ENCODE measurements at regions not wholly inside any gene's neighbourhood (a gene's known extent, or its start where the extent isn't known, plus 50 kb on each side); places are given as distances from the start of the nearest gene placed in this dataset.

DNA sequence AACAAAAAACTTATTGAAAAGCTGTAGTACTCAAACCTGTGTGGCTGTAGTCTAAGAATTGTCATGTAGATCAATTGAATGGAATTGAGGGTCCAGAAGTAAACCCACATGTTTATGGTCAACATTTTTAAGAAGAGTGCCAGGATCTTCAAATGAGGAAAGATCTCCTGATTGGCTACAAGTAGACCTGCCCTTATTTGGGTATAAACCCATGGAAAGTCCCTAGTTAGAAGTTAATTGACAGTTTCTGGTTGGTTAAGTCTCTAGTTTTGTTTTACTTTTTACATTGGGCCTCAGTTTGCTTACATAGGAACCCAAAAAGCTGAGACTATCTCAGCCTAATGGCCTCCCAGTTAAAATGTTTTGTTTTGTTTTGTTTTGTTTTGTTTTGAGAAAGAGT, 91.9 kb upstream of the RESF1 start:
- TF ChIP-seq, protein P1, sequence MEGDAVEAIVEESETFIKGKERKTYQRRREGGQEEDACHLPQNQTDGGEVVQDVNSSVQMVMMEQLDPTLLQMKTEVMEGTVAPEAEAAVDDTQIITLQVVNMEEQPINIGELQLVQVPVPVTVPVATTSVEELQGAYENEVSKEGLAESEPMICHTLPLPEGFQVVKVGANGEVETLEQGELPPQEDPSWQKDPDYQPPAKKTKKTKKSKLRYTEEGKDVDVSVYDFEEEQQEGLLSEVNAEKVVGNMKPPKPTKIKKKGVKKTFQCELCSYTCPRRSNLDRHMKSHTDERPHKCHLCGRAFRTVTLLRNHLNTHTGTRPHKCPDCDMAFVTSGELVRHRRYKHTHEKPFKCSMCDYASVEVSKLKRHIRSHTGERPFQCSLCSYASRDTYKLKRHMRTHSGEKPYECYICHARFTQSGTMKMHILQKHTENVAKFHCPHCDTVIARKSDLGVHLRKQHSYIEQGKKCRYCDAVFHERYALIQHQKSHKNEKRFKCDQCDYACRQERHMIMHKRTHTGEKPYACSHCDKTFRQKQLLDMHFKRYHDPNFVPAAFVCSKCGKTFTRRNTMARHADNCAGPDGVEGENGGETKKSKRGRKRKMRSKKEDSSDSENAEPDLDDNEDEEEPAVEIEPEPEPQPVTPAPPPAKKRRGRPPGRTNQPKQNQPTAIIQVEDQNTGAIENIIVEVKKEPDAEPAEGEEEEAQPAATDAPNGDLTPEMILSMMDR (IDR thresholded peaks at IDR 0.05; ENCODE audit: extremely low read depth, insufficient read depth, missing control alignments): no peak
- DNase-seq (ENCODE audit: low spot score): no peak
- in situ Hi-C loops (cut with MboI; ENCODE audit: low pct_unique_long_range_greater_than_20kb, low sequenced_read_pairs, unreplicated experiment): no loop called here

DNA sequence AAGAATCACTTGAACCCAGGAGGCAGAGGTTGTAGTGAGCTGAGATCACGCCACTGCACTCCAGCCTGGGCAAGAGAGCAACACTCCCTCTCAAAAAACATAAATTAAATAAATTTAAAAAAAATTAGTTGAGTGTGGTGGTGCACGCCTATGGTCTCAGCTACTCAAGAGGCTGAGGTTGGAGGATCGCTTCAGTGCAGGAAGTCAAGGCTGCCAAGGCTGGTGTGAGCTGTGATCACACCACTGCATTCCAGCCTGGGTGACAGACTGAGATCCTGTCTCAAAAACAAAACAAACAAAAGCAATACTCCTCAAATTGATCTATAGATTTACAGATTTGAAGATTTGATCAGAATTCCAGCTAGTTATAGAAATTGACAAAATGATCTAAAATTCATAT, 92.7 kb upstream of the RESF1 start:
- TF ChIP-seq, protein P1 (IDR thresholded peaks at IDR 0.05; ENCODE audit: extremely low read depth, insufficient read depth, missing control alignments): no peak
- in situ Hi-C loops (cut with MboI; ENCODE audit: low pct_unique_long_range_greater_than_20kb, low sequenced_read_pairs, unreplicated experiment): no loop called here
- DNase-seq (ENCODE audit: low spot score): no peak

DNA sequence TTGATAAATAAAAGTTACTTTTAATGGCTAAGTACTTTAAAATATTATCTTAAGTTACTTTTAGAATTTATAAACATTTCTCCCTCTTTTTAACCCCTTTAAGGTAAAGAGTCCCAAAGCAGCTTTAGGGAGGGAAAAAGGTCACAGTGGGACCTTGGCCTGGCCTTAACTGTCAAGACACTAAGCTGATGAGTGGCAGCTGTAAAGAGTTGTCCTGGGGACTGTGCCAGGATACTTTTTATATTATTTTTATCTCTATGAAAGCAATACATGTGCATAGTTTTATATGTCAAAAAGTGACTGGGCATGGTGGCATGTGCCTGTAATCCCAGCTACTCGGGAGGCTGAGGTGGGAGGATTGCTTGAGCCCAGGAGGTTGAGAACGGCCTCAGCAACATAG, 94.2 kb upstream of the RESF1 start:
- TF ChIP-seq, protein P1 (IDR thresholded peaks at IDR 0.05; ENCODE audit: extremely low read depth, insufficient read depth, missing control alignments): no peak
- in situ Hi-C loops (cut with MboI; ENCODE audit: low pct_unique_long_range_greater_than_20kb, low sequenced_read_pairs, unreplicated experiment): no loop called here
- DNase-seq (ENCODE audit: low spot score): no peak

DNA sequence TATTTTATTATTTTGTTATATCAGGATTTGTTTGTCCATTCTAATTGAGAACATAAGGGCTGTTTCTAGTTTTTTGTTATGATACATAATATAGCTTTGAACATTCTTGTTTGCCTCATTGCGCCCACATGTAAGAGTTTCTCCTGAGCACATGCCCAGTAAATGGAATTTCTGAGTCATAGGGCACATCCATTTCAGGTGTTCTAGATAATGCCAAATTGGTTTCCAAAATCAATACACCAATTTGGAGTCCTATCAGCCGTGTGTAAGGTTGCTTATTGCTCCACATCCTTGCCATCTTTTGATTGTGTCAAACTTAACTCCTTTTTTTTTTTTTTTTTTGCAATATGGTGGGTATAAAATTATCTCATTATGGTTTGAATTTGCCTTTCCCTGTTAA, 97.9 kb upstream of the RESF1 start:
- TF ChIP-seq, protein P1 (IDR thresholded peaks at IDR 0.05; ENCODE audit: extremely low read depth, insufficient read depth, missing control alignments): no peak
- DNase-seq (ENCODE audit: low spot score): no peak
- in situ Hi-C loops (cut with MboI; ENCODE audit: low pct_unique_long_range_greater_than_20kb, low sequenced_read_pairs, unreplicated experiment): no loop called here

DNA sequence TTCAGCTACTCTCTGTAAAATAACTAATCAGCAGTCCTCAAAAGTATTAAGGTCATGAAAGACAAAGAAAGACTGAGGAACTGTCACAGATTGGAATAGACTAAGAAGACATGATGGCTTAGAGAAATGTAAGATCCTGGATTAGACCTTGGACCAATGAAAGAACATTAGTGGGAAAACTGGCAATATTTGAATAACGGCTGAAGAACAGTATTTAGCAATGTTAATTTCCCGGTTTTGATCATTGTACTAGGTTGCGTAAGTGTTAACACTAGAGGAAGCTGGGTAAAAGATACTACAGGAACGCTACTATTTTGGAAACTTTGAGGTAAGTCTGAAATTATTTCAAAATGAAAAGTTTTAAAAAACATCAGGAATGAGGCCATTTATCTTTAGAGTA, 98.8 kb upstream of the RESF1 start:
- in situ Hi-C loops (cut with MboI; ENCODE audit: low pct_unique_long_range_greater_than_20kb, low sequenced_read_pairs, unreplicated experiment): no loop called here
- no peak for DNase-seq (ENCODE audit: low spot score)
- TF ChIP-seq, protein P1 (IDR thresholded peaks at IDR 0.05; ENCODE audit: extremely low read depth, insufficient read depth, missing control alignments): no peak

DNA sequence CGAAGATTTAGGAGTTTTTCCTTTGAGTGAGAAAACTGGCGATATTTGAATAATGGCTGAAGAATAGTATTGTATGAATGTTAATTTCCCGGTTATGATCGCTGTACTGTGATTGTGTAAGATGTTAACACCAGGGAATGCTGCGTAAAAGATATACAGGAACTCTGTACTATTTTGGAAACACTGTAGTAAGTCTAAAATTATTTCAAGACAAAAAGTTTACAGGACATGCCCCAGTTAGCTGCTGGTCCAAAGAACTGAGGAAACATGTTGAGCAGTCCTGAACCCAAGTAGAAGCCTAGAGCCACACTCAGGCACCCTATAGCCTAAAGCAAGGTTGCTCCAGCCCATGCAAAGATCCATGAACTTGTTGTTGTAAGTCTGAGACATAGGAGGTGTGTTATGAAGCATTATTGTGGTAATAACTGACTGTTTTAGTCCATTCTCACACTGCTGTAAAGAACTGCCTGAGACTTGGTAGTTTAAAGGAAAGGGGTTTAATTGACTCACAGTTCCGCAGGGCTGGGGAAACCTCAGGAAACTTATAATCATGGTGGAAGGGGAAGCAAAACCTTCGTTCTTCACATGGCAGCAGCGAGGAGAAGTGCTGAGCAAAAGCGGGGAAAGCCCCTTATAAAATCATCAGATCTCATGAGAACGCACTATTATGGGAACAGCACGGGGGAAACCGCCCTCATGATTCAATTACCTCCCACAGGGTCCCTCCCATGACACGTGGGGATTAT, 99.8 kb upstream of the RESF1 start:
- TF ChIP-seq, protein P1 (IDR thresholded peaks at IDR 0.05; ENCODE audit: extremely low read depth, insufficient read depth, missing control alignments): no peak
- DNase-seq (ENCODE audit: low spot score): no peak
- in situ Hi-C loops (cut with MboI; ENCODE audit: low pct_unique_long_range_greater_than_20kb, low sequenced_read_pairs, unreplicated experiment): no loop called here
